ENCODE measurements at regions not wholly inside any gene's neighbourhood (a gene's known extent, or its start where the extent isn't known, plus 50 kb on each side); places are given as distances from the start of the nearest gene placed in this dataset.

DNA sequence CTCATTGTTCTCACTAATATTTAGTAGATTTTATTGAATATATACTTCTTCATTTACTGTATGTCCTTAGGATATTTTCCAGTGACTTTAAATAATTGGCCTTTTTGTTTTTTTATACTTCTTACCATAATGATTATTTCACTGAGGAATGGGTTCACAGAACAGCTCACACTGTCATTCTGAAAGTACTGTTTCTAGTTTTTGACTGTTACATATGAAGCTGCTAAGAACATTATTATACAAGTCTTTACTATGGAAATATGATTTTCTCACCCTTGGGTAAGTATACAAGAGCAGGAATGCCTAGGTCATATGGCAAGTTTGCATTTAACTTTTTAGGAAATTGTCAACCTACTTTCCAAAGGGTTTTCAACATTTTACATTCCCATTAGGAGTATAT, 343.1 kb downstream of the CCER1 start:
- DNase-seq (ENCODE audit: extremely low spot score in 2 of 2), result no peak
- no peaks in the 10 kb centered on the region for H3K4me1 ChIP-seq

DNA sequence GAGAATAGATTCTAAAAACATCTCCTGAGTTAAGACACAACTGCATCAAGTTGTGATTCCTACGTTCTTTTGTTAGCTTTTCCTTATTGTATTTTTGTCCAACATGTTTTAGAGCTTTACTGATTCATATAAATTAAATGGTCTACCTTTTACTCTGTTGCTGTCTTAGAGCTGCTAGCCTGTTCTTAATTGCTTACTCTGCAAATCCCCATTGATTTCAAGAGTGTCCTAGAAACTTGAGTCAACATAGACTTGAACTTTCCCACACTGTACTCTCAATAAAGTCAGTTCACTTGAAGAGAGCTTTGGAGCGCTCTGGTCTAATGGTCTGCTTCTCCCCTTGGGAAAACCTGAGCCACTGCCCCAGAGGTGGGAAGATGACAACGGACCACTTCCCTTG, 343.9 kb downstream of the CCER1 start:
- Histone ChIP-seq H3K4me3 (no peak overlapping the region), H3K36me3 (no peaks in the 10 kb centered on the region), H3K27me3 (no peaks in the 10 kb centered on the region), H3K4me1 (no peaks in the 10 kb centered on the region), H3K9me3 (no peaks in the 10 kb centered on the region), H3K27ac (no peak overlapping the region)
- no peak for DNase-seq (ENCODE audit: extremely low spot score in 2 of 2)
- TF ChIP-seq, protein P1, sequence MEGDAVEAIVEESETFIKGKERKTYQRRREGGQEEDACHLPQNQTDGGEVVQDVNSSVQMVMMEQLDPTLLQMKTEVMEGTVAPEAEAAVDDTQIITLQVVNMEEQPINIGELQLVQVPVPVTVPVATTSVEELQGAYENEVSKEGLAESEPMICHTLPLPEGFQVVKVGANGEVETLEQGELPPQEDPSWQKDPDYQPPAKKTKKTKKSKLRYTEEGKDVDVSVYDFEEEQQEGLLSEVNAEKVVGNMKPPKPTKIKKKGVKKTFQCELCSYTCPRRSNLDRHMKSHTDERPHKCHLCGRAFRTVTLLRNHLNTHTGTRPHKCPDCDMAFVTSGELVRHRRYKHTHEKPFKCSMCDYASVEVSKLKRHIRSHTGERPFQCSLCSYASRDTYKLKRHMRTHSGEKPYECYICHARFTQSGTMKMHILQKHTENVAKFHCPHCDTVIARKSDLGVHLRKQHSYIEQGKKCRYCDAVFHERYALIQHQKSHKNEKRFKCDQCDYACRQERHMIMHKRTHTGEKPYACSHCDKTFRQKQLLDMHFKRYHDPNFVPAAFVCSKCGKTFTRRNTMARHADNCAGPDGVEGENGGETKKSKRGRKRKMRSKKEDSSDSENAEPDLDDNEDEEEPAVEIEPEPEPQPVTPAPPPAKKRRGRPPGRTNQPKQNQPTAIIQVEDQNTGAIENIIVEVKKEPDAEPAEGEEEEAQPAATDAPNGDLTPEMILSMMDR (IDR thresholded peaks at IDR 0.05), result no peak
- TF ChIP-seq POLR2A (IDR thresholded peaks at IDR 0.05), result no peak
- no peak for TF ChIP-seq POLR2AphosphoS5 (IDR thresholded peaks at IDR 0.05; ENCODE audit: insufficient read depth in 1 of 2, low read depth in 1 of 2)
- intact Hi-C loops (cut with DNase I), result no loop called here

More for the DNA sequence above, 343.1 kb downstream of the CCER1 start:
- Histone ChIP-seq H3K9me3 (no peaks in the 10 kb centered on the region), H3K27ac (no peak overlapping the region), H3K4me3 (no peak overlapping the region), H3K36me3 (no peaks in the 10 kb centered on the region), H3K27me3 (no peaks in the 10 kb centered on the region)
- no peak for TF ChIP-seq POLR2AphosphoS5 (IDR thresholded peaks at IDR 0.05; ENCODE audit: insufficient read depth in 1 of 2, low read depth in 1 of 2)
- no peak for TF ChIP-seq POLR2A (IDR thresholded peaks at IDR 0.05)
- TF ChIP-seq, protein P1 (IDR thresholded peaks at IDR 0.05), result no peak
- intact Hi-C loops (cut with DNase I), result no loop called here

DNA sequence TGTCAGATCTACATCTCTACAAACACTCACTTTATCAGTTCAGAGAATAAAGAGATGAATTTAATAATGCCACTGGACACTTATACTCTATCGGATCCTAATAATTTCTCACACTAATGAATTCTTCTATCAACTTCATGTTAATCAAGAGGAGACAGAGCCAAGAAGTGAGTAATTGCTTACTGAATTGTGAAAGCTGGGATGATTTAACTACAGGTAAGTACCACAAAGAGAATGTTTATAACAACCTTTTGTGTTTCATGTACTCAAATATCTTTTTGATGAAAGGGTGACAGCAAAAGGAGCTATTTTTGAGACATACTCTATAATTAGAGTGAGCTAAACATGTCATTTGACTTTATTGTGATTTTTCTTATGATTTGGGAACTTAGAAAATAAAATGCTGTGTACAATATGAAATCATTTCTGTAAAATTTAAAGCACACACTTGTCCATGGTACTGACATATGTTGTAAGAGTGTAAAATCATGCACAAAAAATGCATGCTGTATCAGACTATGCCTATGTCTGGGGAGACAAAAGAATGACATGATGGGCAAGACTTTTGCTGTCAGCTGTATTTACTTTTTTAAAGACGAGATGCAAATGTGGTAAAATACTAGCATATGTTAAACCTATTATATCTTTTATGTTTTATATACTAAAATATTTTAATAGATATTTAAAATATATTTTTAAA, 361.2 kb downstream of the CCER1 start:
- DNase-seq (ENCODE audit: extremely low spot score in 2 of 2), result no peak

DNA sequence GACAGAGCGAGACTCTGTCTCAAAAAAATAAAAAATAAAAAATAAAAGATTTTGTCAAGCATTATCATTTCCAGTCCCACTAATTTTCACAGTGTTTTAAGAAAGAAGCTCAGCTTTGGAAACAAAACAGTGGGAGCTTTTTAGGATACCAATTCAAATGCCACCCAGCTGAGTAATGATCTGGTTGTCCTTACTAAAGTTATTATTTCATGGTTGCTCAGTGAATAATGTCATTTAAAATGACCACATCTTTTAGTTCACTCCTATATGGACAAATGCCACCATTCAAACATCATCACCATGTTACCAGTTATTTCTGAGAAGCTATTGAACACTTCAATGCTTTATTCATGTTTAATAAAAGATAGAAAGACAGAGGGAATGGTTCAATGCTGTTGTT, 365.0 kb downstream of the CCER1 start:
- intact Hi-C loops (cut with DNase I), result no loop called here
- no peak for TF ChIP-seq POLR2A (IDR thresholded peaks at IDR 0.05)
- TF ChIP-seq POLR2AphosphoS5 (IDR thresholded peaks at IDR 0.05; ENCODE audit: insufficient read depth in 1 of 2, low read depth in 1 of 2), result no peak
- TF ChIP-seq, protein P1 (IDR thresholded peaks at IDR 0.05), result no peak
- Histone ChIP-seq H3K9me3 (no peaks in the 10 kb centered on the region), H3K27ac (no peak overlapping the region), H3K36me3 (no peaks in the 10 kb centered on the region), H3K4me1 (no peaks in the 10 kb centered on the region), H3K4me3 (no peak overlapping the region), H3K27me3 (no peaks in the 10 kb centered on the region)
- no peak for DNase-seq (ENCODE audit: extremely low spot score in 2 of 2)

More for the DNA sequence above, 361.2 kb downstream of the CCER1 start:
- Histone ChIP-seq H3K27ac (no peak overlapping the region), H3K27me3 (no peaks in the 10 kb centered on the region), H3K36me3 (no peaks in the 10 kb centered on the region), H3K9me3 (no peaks in the 10 kb centered on the region), H3K4me1 (no peaks in the 10 kb centered on the region), H3K4me3 (no peak overlapping the region)
- TF ChIP-seq POLR2A (IDR thresholded peaks at IDR 0.05) (no peak), POLR2AphosphoS5 (IDR thresholded peaks at IDR 0.05; ENCODE audit: insufficient read depth in 1 of 2, low read depth in 1 of 2) (no peak)
- TF ChIP-seq, protein P1 (IDR thresholded peaks at IDR 0.05), result no peak
- intact Hi-C loops (cut with DNase I), result no loop called here

DNA sequence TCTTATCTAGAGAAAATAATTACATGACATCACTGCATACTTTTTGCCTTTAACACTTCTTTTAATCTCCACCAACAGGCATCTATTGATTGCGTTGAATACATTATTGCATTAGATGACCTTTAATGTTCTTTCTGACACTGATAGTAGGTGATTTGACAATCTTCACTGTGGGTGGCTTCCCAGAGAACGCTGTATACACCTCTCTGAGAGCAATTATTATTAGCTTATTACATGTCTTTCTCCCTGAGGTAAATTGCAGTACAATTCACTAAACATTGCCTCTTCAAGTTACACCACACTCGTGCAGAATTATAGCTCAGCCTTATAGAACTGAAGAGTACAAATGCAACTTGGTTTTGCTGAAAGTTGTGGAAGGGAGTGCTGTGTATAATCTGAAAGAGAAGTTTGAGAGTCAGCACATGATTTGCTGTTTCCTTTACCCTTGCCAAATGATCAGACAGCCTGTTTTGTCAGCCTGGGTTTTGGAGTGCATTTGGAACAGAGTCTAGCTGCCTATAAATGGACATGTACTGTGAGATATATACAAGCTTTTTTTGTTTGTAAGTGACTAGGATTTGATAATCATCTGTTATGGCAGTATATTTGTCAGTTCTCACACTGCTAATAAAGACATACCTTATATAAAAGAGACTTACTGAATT, 369.2 kb downstream of the CCER1 start:
- intact Hi-C loops (cut with DNase I), result no loop called here
- H3K4me3 ChIP-seq, result no peak overlapping the region

More for the DNA sequence above, 369.2 kb downstream of the CCER1 start:
- no peak overlapping the region for H3K27ac ChIP-seq
- no peaks in the 10 kb centered on the region for H3K27me3 ChIP-seq
- H3K4me1 ChIP-seq, result no peaks in the 10 kb centered on the region
- no peaks in the 10 kb centered on the region for H3K36me3 ChIP-seq
- H3K9me3 ChIP-seq, result no peaks in the 10 kb centered on the region
- TF ChIP-seq POLR2AphosphoS5 (IDR thresholded peaks at IDR 0.05; ENCODE audit: insufficient read depth in 1 of 2, low read depth in 1 of 2), result no peak
- TF ChIP-seq POLR2A (IDR thresholded peaks at IDR 0.05), result no peak
- TF ChIP-seq, protein P1 (IDR thresholded peaks at IDR 0.05), result no peak
- no peak for DNase-seq (ENCODE audit: extremely low spot score in 2 of 2)

Measured in vagina (tissue), 2 donors.